IPS-15b (cell line): ENCODE measurements at regions not wholly inside any gene's neighbourhood (a gene's known extent, or its start where the extent isn't known, plus 50 kb on each side); places are given as distances from the start of the nearest gene placed in this dataset.

Experiments
- H3K27me3 ChIP-seq: one replicate; pipeline ENCODE4 v1.6.1; 2013; ENCODE audit warnings: low read length; ENCODE audit not compliant: control insufficient read depth, insufficient read depth
- H3K36me3 ChIP-seq: one replicate; pipeline ENCODE4 v1.6.1; 2013; ENCODE audit warnings: low read length; ENCODE audit not compliant: control insufficient read depth, insufficient read depth
- H3K4me1 ChIP-seq: one replicate; pipeline ENCODE4 v1.6.1; 2013; ENCODE audit warnings: mild to moderate bottlenecking, low read length; ENCODE audit not compliant: control insufficient read depth, insufficient read depth
- H3K4me3 ChIP-seq: one replicate; pipeline ENCODE4 v1.5.1; 2013; ENCODE audit warnings: low read depth, low read length
- H3K9ac ChIP-seq: one replicate; pipeline ENCODE4 v1.6.1; 2013; ENCODE audit warnings: low read depth, mild to moderate bottlenecking, low read length
- H3K9me3 ChIP-seq: one replicate; pipeline ENCODE4 v1.6.1; 2013; ENCODE audit warnings: mild to moderate bottlenecking, low read length; ENCODE audit not compliant: control insufficient read depth, insufficient read depth

DNA sequence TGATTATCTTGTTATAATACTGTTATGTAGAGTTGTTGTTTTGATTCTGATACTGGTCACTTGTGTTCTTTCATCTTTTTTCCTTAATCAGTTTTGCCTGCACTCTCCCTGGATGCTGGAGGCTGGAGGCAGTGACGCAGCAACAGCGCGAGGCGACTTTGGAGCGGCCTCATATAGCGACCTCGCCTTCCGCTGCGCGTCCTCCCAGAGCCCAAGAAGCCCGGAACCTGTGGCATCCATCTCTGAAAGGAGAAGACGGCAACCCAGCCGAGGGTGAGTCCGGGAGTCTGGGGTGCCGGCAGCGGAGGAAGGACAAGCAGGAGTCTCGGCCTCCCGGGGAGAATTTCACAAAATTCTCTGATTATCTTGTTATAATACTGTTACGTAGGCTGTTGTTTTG lies 161.2 kb downstream of the ZNF33B start:
- H3K4me1 ChIP-seq: no peaks in the 10 kb centered on the region
- H3K4me3 ChIP-seq: no peak overlapping the region
- no peak overlapping the region for H3K9ac ChIP-seq
- H3K36me3 ChIP-seq: peaks cover 2% of the 10 kb centered on the region
- no peaks in the 10 kb centered on the region for H3K27me3 ChIP-seq
- peaks cover 8% of the 10 kb centered on the region for H3K9me3 ChIP-seq

DNA sequence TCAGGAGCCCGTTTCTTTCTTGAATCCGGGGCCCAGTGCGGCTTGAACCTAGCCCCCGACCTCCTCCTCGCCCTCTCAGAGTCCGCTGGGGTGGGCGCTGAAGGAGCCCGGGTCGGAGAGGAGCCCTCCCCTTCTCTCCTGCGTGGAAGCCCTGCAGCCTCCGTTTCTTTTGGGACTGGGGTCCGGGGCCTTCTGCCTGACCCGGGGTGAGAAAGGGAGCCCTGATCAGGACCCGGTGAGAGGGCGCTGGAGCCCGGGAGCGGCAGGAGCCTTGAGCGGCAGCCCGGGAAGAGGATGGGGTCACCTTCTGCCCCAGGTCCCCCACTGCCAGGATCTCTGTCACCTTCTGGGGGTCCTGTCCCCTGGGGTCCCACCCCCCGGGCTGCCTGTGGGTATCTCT lies 162.3 kb downstream of the ZNF33B start:
- H3K36me3 ChIP-seq: peaks cover 2% of the 10 kb centered on the region
- peaks cover 8% of the 10 kb centered on the region for H3K9me3 ChIP-seq
- H3K4me3 ChIP-seq: no peak overlapping the region
- no peaks in the 10 kb centered on the region for H3K4me1 ChIP-seq
- no peak overlapping the region for H3K9ac ChIP-seq
- H3K27me3 ChIP-seq: no peaks in the 10 kb centered on the region

DNA sequence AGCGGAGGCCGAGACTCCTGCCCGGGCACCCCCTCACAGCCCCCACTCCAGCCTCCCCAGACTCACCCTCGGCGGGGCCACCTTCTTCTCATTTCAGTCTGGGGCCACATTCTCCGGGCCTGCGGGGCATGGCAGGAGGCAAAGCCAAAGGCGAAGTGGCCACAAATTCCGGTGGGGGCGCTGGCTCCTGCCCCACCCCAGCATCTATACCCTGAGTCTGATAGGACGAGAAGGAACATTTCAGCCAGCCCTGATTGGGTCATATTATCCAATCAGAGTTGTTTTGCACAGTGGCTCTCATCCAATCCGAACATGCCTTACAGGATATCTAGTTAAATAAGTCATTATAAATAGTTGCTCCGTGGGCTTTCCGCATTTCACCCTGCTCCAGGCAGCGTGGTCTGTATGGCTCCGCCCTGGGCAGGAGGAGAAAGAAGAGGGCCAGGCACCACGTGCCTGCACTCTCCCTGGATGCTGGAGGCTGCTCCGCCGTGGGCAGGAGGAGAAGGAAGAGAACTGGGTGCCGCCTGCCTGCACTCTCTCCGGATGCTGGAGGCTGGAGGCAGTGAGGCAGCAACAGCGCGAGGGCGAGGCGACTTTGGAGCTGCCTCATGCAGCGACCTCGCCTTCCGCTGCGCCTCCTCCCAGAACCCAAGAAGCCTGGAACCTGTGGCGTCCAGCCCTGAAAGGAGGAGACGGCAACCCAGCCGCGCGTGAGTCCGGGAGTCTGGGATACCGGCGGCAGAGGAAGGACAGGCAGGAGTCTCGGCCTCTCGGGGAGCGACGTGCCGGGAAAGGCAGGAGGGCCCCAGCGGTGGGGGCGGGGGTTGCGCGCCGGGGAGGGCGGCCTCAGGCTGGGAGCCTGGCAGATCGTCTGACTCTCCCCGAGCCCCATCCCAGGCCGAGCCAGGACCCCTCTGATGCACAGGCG lies 162.9 kb downstream of the ZNF33B start:
- Histone ChIP-seq H3K27me3 (no peaks in the 10 kb centered on the region), H3K36me3 (peaks cover 2% of the 10 kb centered on the region), H3K4me1 (no peaks in the 10 kb centered on the region), H3K9ac (no peak overlapping the region), H3K9me3 (peaks cover 5% of the 10 kb centered on the region), H3K4me3 (no peak overlapping the region)

DNA sequence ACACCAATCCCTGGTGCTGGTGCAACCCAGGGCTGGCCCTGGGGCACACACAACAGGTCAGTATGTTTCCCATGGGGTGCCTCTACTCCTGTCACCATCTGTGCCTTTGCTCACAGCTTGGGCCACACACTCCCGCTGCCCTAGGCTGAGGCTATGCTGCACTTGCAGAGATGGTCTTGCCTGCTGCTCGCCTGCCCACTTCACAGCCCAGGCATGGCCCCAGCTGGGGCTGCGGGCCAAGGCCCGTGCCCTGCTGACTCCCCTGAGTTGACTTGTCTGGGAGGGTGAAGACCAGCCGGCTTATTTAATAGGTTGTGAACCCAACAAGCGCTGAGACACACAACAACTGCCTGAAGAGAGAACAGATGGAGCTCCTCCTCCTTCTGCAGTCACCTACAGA lies 184.1 kb downstream of the ZNF33B start:
- Histone ChIP-seq H3K4me3 (no peak overlapping the region), H3K27me3 (no peaks in the 10 kb centered on the region), H3K9me3 (peaks cover 8% of the 10 kb centered on the region), H3K4me1 (no peaks in the 10 kb centered on the region), H3K9ac (no peak overlapping the region), H3K36me3 (no peaks in the 10 kb centered on the region)

DNA sequence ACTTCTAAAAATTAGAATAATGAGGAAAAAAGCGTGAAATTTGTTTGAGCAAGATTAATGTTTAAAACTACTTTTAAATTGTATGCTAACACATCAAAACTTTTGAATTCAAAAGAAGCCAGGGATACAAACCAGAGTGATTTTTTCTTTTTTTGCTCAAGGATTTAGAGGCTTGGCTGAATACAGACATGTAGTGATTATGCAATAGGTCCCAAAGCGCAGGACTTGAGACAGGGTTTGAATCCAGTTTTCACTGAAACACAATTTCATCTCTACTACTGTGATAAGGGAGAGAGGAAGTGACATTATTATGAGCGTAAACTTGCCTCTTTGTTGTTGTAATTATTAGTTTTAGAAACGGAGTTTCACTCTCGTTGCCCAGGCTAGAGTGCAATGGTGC lies 207.3 kb downstream of the ZNF33B start:
- Histone ChIP-seq H3K36me3 (no peaks in the 10 kb centered on the region), H3K9ac (no peak overlapping the region), H3K27me3 (no peaks in the 10 kb centered on the region), H3K4me3 (no peak overlapping the region), H3K4me1 (no peaks in the 10 kb centered on the region), H3K9me3 (peaks cover 11% of the 10 kb centered on the region)

DNA sequence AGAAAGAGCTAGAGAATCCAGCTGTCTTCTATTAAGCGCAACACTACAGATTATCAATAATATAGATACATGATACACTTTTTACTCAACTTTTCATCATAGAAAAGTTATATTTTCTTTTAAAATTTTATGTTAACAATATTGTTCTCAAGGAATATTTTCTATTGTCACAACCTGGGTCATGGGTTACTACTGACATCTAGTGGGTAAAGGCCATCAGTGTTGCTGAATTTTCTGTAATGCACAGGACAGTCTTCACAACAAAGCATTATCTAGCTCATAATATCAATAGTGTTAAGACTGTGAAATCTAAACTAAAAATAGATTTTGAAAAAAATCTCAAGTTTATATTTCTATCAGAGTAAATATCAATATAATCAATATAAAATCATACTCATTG lies 209.8 kb downstream of the ZNF33B start:
- Histone ChIP-seq H3K27me3 (no peaks in the 10 kb centered on the region), H3K9ac (no peak overlapping the region), H3K4me1 (no peaks in the 10 kb centered on the region), H3K4me3 (no peak overlapping the region), H3K9me3 (peaks cover 13% of the 10 kb centered on the region), H3K36me3 (no peaks in the 10 kb centered on the region)

DNA sequence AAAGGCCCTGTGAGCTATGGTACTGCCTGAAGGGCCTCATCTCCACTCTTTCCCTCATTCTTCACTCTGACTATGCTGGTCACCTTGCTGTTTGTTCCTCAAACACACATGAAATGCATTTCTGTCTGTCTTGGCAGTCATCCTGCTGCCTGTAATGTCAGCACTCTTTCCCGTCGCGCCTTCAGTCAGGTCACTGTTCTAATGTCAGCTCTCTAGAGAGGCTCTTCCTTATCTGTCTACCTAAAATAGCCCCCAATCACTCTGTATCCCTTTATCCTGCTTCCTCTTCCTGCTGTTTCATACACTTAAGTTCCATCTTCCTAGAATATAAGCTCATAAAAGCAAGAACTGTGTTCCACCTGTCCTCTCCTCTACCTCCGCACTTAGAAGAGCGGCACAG lies 215.5 kb downstream of the ZNF33B start:
- peaks cover 14% of the 10 kb centered on the region for H3K9me3 ChIP-seq
- no peak overlapping the region for H3K9ac ChIP-seq
- no peaks in the 10 kb centered on the region for H3K36me3 ChIP-seq
- H3K27me3 ChIP-seq: no peaks in the 10 kb centered on the region
- no peak overlapping the region for H3K4me3 ChIP-seq
- H3K4me1 ChIP-seq: no peaks in the 10 kb centered on the region

DNA sequence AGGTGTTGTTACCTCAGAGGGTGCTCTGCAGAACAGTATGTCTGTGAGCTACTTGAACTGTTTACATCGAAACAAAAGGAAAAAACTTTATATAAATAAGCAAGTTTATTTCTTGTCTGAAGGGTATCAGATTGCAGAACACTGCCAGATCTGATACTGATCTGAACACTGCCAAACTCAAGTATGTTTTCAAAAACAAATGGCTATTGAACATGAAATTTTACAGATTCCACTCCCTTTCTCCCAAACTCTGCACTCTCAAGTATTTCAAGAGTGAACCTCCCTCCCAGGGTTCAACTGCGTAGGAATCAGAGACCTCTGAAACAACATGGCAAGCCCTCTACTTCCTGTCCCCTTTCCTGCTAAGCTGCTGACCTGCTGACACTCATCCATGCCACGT lies 216.6 kb downstream of the ZNF33B start:
- H3K9me3 ChIP-seq: peaks cover 12% of the 10 kb centered on the region
- no peaks in the 10 kb centered on the region for H3K36me3 ChIP-seq
- no peak overlapping the region for H3K9ac ChIP-seq
- H3K27me3 ChIP-seq: no peaks in the 10 kb centered on the region
- no peaks in the 10 kb centered on the region for H3K4me1 ChIP-seq
- H3K4me3 ChIP-seq: no peak overlapping the region

DNA sequence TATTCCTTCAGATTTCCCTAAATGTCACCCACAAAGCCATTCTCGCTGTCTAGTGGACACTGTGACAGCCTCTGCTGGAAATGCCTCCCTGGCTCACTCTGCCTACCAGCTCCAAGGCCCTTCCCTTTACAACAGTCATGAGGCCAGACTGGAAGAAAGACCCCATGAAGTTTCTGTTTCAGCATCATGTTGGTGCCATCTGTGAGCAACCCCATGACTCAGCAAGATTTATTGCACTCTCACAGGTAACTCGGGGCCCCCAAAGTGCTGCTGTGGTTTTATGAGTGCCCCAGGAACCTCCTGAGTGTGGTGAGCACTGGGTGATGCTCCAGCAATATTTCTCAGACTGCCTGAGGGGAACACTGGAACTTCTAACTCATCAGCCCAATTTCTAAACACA lies 218.6 kb downstream of the ZNF33B start:
- H3K4me1 ChIP-seq: no peaks in the 10 kb centered on the region
- H3K9ac ChIP-seq: no peak overlapping the region
- no peaks in the 10 kb centered on the region for H3K36me3 ChIP-seq
- H3K27me3 ChIP-seq: no peaks in the 10 kb centered on the region
- H3K4me3 ChIP-seq: no peak overlapping the region
- H3K9me3 ChIP-seq: peaks cover 10% of the 10 kb centered on the region

DNA sequence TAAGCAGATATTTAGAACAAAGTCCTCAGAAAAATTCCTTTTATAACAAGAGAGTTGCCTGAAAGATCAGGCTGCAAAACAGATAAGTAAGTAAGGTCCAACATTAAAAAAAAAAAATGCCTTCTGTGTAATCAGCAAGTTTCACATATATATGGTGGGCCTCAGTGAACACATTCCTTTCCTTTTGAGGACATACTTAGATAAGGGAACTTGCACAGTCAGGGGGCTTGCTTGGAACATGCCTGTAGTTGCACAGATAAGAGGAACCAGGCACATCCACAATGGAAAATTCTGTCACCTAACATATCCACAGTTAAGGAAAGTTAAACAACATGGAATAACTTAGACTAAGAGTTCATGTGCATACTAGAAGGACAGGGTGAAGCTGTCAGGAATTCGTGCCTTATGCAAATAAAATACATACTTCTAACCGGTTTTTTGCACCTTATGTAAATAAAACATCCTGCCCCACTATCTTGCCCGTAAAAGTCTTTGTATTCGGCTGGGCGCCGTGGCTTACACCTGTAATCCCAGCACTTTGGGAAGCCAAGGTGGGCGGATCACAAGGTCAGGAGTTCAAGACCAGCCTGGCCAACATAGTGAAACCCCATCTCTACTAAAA lies 257.3 kb downstream of the ZNF33B start:
- H3K4me1 ChIP-seq: no peaks in the 10 kb centered on the region
- no peak overlapping the region for H3K4me3 ChIP-seq
- no peaks in the 10 kb centered on the region for H3K27me3 ChIP-seq
- H3K9me3 ChIP-seq: peaks cover 25% of the 10 kb centered on the region
- no peaks in the 10 kb centered on the region for H3K36me3 ChIP-seq
- no peak overlapping the region for H3K9ac ChIP-seq

DNA sequence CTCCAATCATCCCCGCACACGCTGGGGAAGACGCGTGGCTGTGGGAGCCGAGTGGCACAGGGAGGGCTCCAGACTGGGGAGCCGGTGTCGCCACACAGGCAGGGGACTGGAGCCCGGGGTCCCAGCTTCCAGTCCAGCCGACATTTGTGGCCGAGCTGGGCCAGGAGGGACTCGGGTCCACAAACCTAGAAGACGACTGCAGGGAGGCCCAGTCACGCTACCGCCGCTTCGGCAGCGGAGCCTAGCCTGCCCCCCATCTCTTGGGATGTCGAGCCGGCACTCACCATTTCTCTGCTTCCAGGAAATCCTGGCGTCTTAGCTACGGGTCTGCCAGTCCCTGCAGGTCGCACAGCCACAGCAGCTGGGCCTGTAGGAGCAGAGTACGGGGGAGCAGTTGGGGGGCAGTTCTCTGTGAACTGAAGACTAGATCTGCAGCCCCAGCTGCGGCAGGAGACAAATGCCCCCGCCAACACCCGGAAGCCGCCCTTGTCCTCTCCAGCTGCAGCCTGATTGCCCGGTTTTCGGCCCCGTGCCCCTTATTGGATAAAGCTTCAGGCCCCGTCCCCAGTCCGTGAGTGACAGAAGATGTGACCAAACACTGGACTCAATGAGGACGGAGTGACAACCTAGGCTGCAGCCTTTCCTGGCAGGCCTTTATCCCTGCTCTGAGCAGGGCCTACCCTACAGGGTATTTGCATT lies 270.7 kb downstream of the ZNF33B start:
- H3K4me1 ChIP-seq: no peaks in the 10 kb centered on the region
- peaks cover 9% of the 10 kb centered on the region for H3K9me3 ChIP-seq
- H3K27me3 ChIP-seq: no peaks in the 10 kb centered on the region
- no peaks in the 10 kb centered on the region for H3K36me3 ChIP-seq
- peak overlapping the region; percentile 62 for H3K4me3 ChIP-seq
- peak overlapping the region; percentile 24 for H3K9ac ChIP-seq
